H1 (cell line): ENCODE measurements at regions not wholly inside any gene's neighbourhood (a gene's known extent, or its start where the extent isn't known, plus 50 kb on each side); places are given as distances from the start of the nearest gene placed in this dataset.

Source experiments
- CTCF ChIA-PET: fragments of 300-600 bp; sonication (Branson Sonifier 250); formaldehyde crosslinking; loops from one replicate; lab custom pipeline; 2021; ENCODE audit not compliant: partially characterized antibody; lab: Charles Lee
- POLR2A ChIA-PET: fragments of 300-600 bp; sonication (Branson Sonifier 250); formaldehyde crosslinking; loops from one replicate; lab custom pipeline; 2021; ENCODE audit warnings: inconsistent platforms; ENCODE audit not compliant: partially characterized antibody; lab: Charles Lee
- DNase-seq, 2 experiments: peaks; one replicate each; pipeline versions ENCODE4 v3.0.0 to v3.0.0-alpha.2; 2010 to 2022; ENCODE audit warnings: low spot score in 2 of 2, low read depth in 1 of 2, mixed read lengths in 1 of 2
- FAIRE-seq: peaks from 2 replicates; lab custom pipeline; 2011; peaks lifted over from hg19 to GRCh38; lab: Jason Lieb, UNC
- H2AFZ ChIP-seq: 2 replicates; pipeline ENCODE4 v1.8.1; 2012; ENCODE audit warnings: low read length, inconsistent platforms
- H2AK5ac ChIP-seq: 2 replicates; pipeline ENCODE4 v1.6.1; 2013; ENCODE audit warnings: low read depth, low read length
- H2BK120ac ChIP-seq: replicated peaks from 2 replicates; pipeline ENCODE3; 2013; ENCODE audit warnings: low read depth, low read length, inconsistent platforms
- H2BK12ac ChIP-seq: 2 replicates; pipeline ENCODE4 v1.6.1; 2013; ENCODE audit warnings: low read depth, low read length
- H2BK15ac ChIP-seq: 2 replicates; pipeline ENCODE4 v1.6.1; 2013; ENCODE audit warnings: low read length
- H2BK20ac ChIP-seq: 2 replicates; pipeline ENCODE4 v1.6.1; 2013; ENCODE audit warnings: low read length
- H2BK5ac ChIP-seq: 2 replicates; pipeline ENCODE4 v1.6.1; 2013; ENCODE audit warnings: low read depth, low read length
- H3K14ac ChIP-seq: 2 replicates; pipeline ENCODE4 v1.6.1; 2013; ENCODE audit warnings: inconsistent platforms; ENCODE audit not compliant: insufficient read length
- H3K18ac ChIP-seq: 2 replicates; pipeline ENCODE4 v1.6.1; 2013; ENCODE audit warnings: low read length; ENCODE audit errors: extremely low read depth
- H3K23ac ChIP-seq: 2 replicates; pipeline ENCODE4 v1.6.1; 2013; ENCODE audit warnings: inconsistent platforms; ENCODE audit not compliant: insufficient read length
- H3K23me2 ChIP-seq: 2 replicates; pipeline ENCODE4 v1.6.1; 2013; ENCODE audit warnings: low read depth, low read length
- H3K27ac ChIP-seq: 2 replicates; pipeline ENCODE4 v1.6.1; 2011; ENCODE audit warnings: low read depth, low read length, inconsistent platforms
- H3K27me3 ChIP-seq, 4 experiments: replicated peaks in 1 of 4; 1 replicate in 1 of 4; 2 replicates in 3 of 4; pipeline versions ENCODE4 v1.6.1 to v1.8.1; 2011 to 2013; ENCODE audit warnings: low read length in 3 of 4, mild to moderate bottlenecking in 3 of 4, inconsistent platforms in 2 of 4, mixed read lengths in 2 of 4, moderate library complexity in 1 of 4; ENCODE audit not compliant: control insufficient read depth in 3 of 4, insufficient read depth in 3 of 4; ENCODE audit errors: extremely low read depth in 1 of 4
- H3K36me3 ChIP-seq, 4 experiments: 2 replicates each; pipeline versions ENCODE4 v1.6.1 to v1.8.1; 2011 to 2013; ENCODE audit warnings: mild to moderate bottlenecking in 4 of 4, low read length in 3 of 4, moderate library complexity in 2 of 4, control low read depth in 1 of 4, inconsistent platforms in 1 of 4; ENCODE audit not compliant: insufficient read depth in 4 of 4, control insufficient read depth in 2 of 4
- H3K4ac ChIP-seq: replicated peaks from 2 replicates; pipeline ENCODE3; 2013; ENCODE audit warnings: low read length, low read depth, mixed read lengths, inconsistent platforms; ENCODE audit not compliant: insufficient read length
- H3K4me1 ChIP-seq, 4 experiments: replicated peaks in 1 of 4; 1 replicate in 1 of 4; 2 replicates in 3 of 4; pipeline versions ENCODE4 v1.6.1 to v1.8.1; 2011 to 2013; ENCODE audit warnings: low read length in 3 of 4, inconsistent platforms in 2 of 4, mixed read lengths in 1 of 4; ENCODE audit not compliant: insufficient read depth in 4 of 4, control insufficient read depth in 3 of 4
- H3K4me2 ChIP-seq, 2 experiments: 2 replicates each; pipeline versions ENCODE4 v1.6.1 to v1.8.1; 2011 to 2013; ENCODE audit warnings: low read depth in 2 of 2, low read length in 2 of 2, control low read depth in 1 of 2, inconsistent platforms in 1 of 2, mild to moderate bottlenecking in 1 of 2; ENCODE audit not compliant: insufficient read depth in 1 of 2
- H3K4me3 ChIP-seq, 4 experiments: fragments of 200-600, 300-600 bp in 1 of 4; sonication (generic), shearing (Covaris generic), sonication (Bioruptor Twin) in 1 of 4; 2 replicates each; pipeline versions ENCODE4 v1.5.1 to v1.8.1; 2011 to 2016; ENCODE audit warnings: low read length in 4 of 4, low read depth in 3 of 4, control low read depth in 2 of 4, inconsistent platforms in 2 of 4, mild to moderate bottlenecking in 2 of 4, mixed read lengths in 1 of 4, moderate library complexity in 1 of 4; ENCODE audit not compliant: insufficient read depth in 2 of 4; ENCODE audit errors: extremely low read depth in 1 of 4
- H3K56ac ChIP-seq: replicated peaks from 2 replicates; pipeline ENCODE3; 2013; ENCODE audit warnings: low read depth, mild to moderate bottlenecking, mixed read lengths, low read length, inconsistent platforms; ENCODE audit not compliant: insufficient read length
- H3K79me1 ChIP-seq: 2 replicates; pipeline ENCODE4 v1.6.1; 2013; ENCODE audit warnings: low read depth, low read length, control low read depth
- H3K79me2 ChIP-seq, 2 experiments: 2 replicates each; pipeline versions ENCODE4 v1.6.1 to v1.8.1; 2012 to 2013; ENCODE audit warnings: low read length in 2 of 2, mild to moderate bottlenecking in 2 of 2, inconsistent platforms in 1 of 2; ENCODE audit not compliant: insufficient read depth in 2 of 2, control insufficient read depth in 1 of 2
- H3K9ac ChIP-seq, 4 experiments: replicated peaks in 1 of 4; 1 replicate in 1 of 4; 2 replicates in 3 of 4; pipeline versions ENCODE4 v1.6.1 to v1.8.1; 2011 to 2013; ENCODE audit warnings: low read depth in 3 of 4, low read length in 3 of 4, control low read depth in 2 of 4, mild to moderate bottlenecking in 2 of 4, moderate library complexity in 2 of 4, inconsistent platforms in 1 of 4; ENCODE audit errors: extremely low read depth in 1 of 4
- H3K9me3 ChIP-seq, 2 experiments: 2 replicates each; pipeline versions ENCODE4 v1.6.1 to v1.8.1; 2012 to 2013; ENCODE audit warnings: mild to moderate bottlenecking in 2 of 2, moderate library complexity in 2 of 2, control low read depth in 1 of 2, inconsistent platforms in 1 of 2, low read depth in 1 of 2, low read length in 1 of 2, mixed read lengths in 1 of 2; ENCODE audit not compliant: insufficient read depth in 2 of 2
- H4K20me1 ChIP-seq, 2 experiments: replicated peaks in 1 of 2; 2 replicates each; pipeline versions ENCODE3 to v1.8.1; 2011 to 2013; ENCODE audit warnings: inconsistent platforms in 2 of 2, low read length in 2 of 2, mild to moderate bottlenecking in 1 of 2; ENCODE audit not compliant: insufficient read depth in 2 of 2, control insufficient read depth in 1 of 2
- H4K5ac ChIP-seq: 2 replicates; pipeline ENCODE4 v1.6.1; 2013; ENCODE audit warnings: low read length, low read depth, mixed read lengths, inconsistent platforms; ENCODE audit not compliant: insufficient read length
- H4K8ac ChIP-seq: 2 replicates; pipeline ENCODE4 v1.8.0; 2013; ENCODE audit warnings: mild to moderate bottlenecking, moderate library complexity, low read length, inconsistent platforms; ENCODE audit not compliant: insufficient read depth; ENCODE audit errors: extremely low read depth
- H4K91ac ChIP-seq: replicated peaks from 2 replicates; pipeline ENCODE3; 2013; ENCODE audit warnings: low read length, mixed read lengths, inconsistent platforms; ENCODE audit not compliant: insufficient read length
- ASH2L ChIP-seq: fragments of 200-600, 300-600 bp; sonication (generic); IDR thresholded peaks from one replicate; pipeline ENCODE4 v1.7.1; 2017; ENCODE audit warnings: low read length
- ATF3 ChIP-seq: IDR thresholded peaks from 2 replicates; pipeline ENCODE4 v1.6.1; 2011; ENCODE audit warnings: low read depth, mild to moderate bottlenecking, low read length; ENCODE audit not compliant: insufficient read depth
- BACH1 ChIP-seq: IDR thresholded peaks from 2 replicates; pipeline ENCODE4 v1.6.1; 2012; ENCODE audit warnings: low read length, improper control_type of control experiment
- NRF1 ChIP-seq: IDR thresholded peaks from 2 replicates; pipeline ENCODE4 v1.6.1; 2011; ENCODE audit warnings: mild to moderate bottlenecking, low read depth, low read length, improper control_type of control experiment
- POLR2A ChIP-seq, 2 experiments: IDR thresholded peaks; 1 replicate in 1 of 2; 2 replicates in 1 of 2; pipeline ENCODE4 v1.6.1; 2011; ENCODE audit warnings: low read depth in 2 of 2, low read length in 2 of 2, mild to moderate bottlenecking in 2 of 2; ENCODE audit errors: control extremely low read depth in 1 of 2
- SAP30 ChIP-seq: fragments of 300-600 bp; sonication (generic); IDR thresholded peaks from 2 replicates; pipeline ENCODE4 v1.7.1; 2012; ENCODE audit warnings: low read length, moderate library complexity, mild to moderate bottlenecking, inconsistent platforms; ENCODE audit not compliant: insufficient read depth, insufficient replicate concordance
- SRF ChIP-seq: IDR thresholded peaks from 2 replicates; pipeline ENCODE4 v1.6.1; 2011; ENCODE audit warnings: mild to moderate bottlenecking, low read depth, low read length, moderate library complexity

- TF ChIP-seq SRF = no peak
- TF ChIP-seq, all 59 proteins: peak for 0
Measured at GRCh38 chr9:115495052-115495635, 377.2 kb upstream of the TNC start (continued).

- Histone ChIP-seq H2AFZ (no peak overlapping the region), H4K20me1 (no peaks in the 10 kb centered on the region), H3K18ac (no peak overlapping the region), H3K4me3 (no peak overlapping the region), H3K9ac (no peak overlapping the region), H3K79me1 (no peaks in the 10 kb centered on the region), H2AK5ac (no peak overlapping the region), H2BK5ac (no peak overlapping the region), H3K4me1 (no peaks in the 10 kb centered on the region; a peak in 1 of 7 replicates), H2BK120ac (no peak overlapping the region), H4K91ac (no peak overlapping the region), H3K23me2 (no peaks in the 10 kb centered on the region), H3K9me3 (no peaks in the 10 kb centered on the region), H4K8ac (no peak overlapping the region), H3K27ac (no peak overlapping the region), H3K23ac (no peak overlapping the region), H3K14ac (no peak overlapping the region), H3K4ac (no peak overlapping the region), H4K5ac (no peak overlapping the region), H3K79me2 (no peaks in the 10 kb centered on the region), H3K27me3 (no peaks in the 10 kb centered on the region), H3K56ac (no peak overlapping the region), H3K36me3 (peaks cover 0 to 18% (median 8%) of the 10 kb centered on the region in 4 experiments; a peak in 5 of 8 replicates), H3K4me2 (no peak overlapping the region)
- ChIA-PET POLR2A (interaction anchor here (1.6 kb wide), 1 partner anchor 11 kb away, joined by 3 read pairs; no protein-coding TSS in a partner anchor), CTCF (no interaction called here)
- DNase-seq (no peak), FAIRE-seq (no peak)
- TF ChIP-seq NRF1 (no peak), POLR2A (IDR thresholded peaks at IDR 0.05; ENCODE audit: control extremely low read depth in 1 of 2, low read depth in 2 of 2, low read length in 2 of 2) (no peak), ASH2L (no peak), SAP30 (no peak), ATF3 (no peak), BACH1 (no peak)
- TF ChIP-seq, all 59 proteins: peak for 0
- no peak overlapping the region for H2BK15ac ChIP-seq
- no peak overlapping the region for H2BK20ac ChIP-seq
- no peak overlapping the region for H2BK12ac ChIP-seq
Measured at GRCh38 chr9:115495836-115496235, 377.9 kb upstream of the TNC start.
